ENCODE measurements at regions not wholly inside any gene's neighbourhood (a gene's known extent, or its start where the extent isn't known, plus 50 kb on each side); places are given as distances from the start of the nearest gene placed in this dataset.

DNA sequence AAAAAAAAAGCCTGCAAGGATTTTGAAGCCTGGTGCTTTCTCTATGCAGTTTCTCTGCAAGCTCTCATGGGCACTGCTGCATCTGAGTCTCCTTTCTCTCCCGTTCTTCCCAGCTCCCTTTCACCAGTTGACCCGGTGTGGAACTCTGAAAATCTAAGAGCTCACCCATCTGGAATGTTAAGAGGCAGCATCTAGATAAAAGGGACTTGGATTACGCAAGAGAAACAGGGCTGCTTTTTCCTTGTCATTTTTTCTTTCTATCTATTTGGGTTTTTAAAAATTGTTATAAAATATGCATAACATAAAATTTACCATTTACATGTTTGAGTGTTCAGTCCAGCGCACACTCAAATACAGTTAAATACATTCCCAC lies 95.2 kb upstream of the RPS6KA3 start:
- H3K4me2 ChIP-seq (ENCODE audit: low read length) = no peak overlapping the region
- H3K9me3 ChIP-seq (ENCODE audit: control insufficient read depth in 1 of 2, insufficient read depth in 1 of 2, low read depth in 1 of 2, low read length in 2 of 2) = no peaks in the 10 kb centered on the region
- CTCF ChIA-PET = no interaction called here
- ATAC-seq (no peak), DNase-seq (ENCODE audit: low read depth, low spot score) (no peak)
- intact Hi-C loops (cut with micrococcal nuclease) = no loop called here
- RAD21 ChIA-PET (ENCODE audit: low non-redundant PET in 1 of 2, low total read pairs in 2 of 2, uncharacterized antibody in 2 of 2, unreplicated experiment in 2 of 2) = no interaction called here
- H3K4me1 ChIP-seq (ENCODE audit: control insufficient read depth in 1 of 2, insufficient read depth in 2 of 2, low read length in 2 of 2) = no peaks in the 10 kb centered on the region
- TF ChIP-seq POLR2A (IDR thresholded peaks at IDR 0.05; ENCODE audit: borderline replicate concordance, extremely low read depth, insufficient read depth, insufficient read length) = no peak
- TF ChIP-seq EZH2 (IDR thresholded peaks at IDR 0.05) = no peak
- no peak for TF ChIP-seq JUND (IDR thresholded peaks at IDR 0.05)
- no peak for TF ChIP-seq EGR1 (IDR thresholded peaks at IDR 0.05; ENCODE audit: low read depth)
- no peak for TF ChIP-seq EZH2phosphoT487 (IDR thresholded peaks at IDR 0.05; ENCODE audit: borderline replicate concordance)
- TF ChIP-seq CBX3 (IDR thresholded peaks at IDR 0.05; ENCODE audit: low read depth) = no peak
- TF ChIP-seq SIN3A (IDR thresholded peaks at IDR 0.05; ENCODE audit: low read depth) = no peak
- TF ChIP-seq, protein P1, sequence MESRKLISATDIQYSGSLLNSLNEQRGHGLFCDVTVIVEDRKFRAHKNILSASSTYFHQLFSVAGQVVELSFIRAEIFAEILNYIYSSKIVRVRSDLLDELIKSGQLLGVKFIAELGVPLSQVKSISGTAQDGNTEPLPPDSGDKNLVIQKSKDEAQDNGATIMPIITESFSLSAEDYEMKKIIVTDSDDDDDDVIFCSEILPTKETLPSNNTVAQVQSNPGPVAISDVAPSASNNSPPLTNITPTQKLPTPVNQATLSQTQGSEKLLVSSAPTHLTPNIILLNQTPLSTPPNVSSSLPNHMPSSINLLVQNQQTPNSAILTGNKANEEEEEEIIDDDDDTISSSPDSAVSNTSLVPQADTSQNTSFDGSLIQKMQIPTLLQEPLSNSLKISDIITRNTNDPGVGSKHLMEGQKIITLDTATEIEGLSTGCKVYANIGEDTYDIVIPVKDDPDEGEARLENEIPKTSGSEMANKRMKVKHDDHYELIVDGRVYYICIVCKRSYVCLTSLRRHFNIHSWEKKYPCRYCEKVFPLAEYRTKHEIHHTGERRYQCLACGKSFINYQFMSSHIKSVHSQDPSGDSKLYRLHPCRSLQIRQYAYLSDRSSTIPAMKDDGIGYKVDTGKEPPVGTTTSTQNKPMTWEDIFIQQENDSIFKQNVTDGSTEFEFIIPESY (IDR thresholded peaks at IDR 0.05; ENCODE audit: extremely low read depth, insufficient replicate concordance, low read length) = no peak
- no peak for TF ChIP-seq TCF7L2 (IDR thresholded peaks at IDR 0.05; ENCODE audit: borderline replicate concordance, extremely low read depth, insufficient read depth, insufficient read length)
- no peak for TF ChIP-seq ELF1 (IDR thresholded peaks at IDR 0.05; ENCODE audit: borderline replicate concordance, low read depth)
- TF ChIP-seq ZNF274 (IDR thresholded peaks at IDR 0.05; ENCODE audit: low read depth, low read length) = no peak
- no peak for TF ChIP-seq CEBPB (IDR thresholded peaks at IDR 0.05; ENCODE audit: low read depth)
- no peak for TF ChIP-seq FOSL1 (IDR thresholded peaks at IDR 0.05; ENCODE audit: low read depth)
- TF ChIP-seq YY1 (IDR thresholded peaks at IDR 0.05; ENCODE audit: extremely low read depth, insufficient replicate concordance, low read depth, low read length) = no peak
- TF ChIP-seq, protein P2, sequence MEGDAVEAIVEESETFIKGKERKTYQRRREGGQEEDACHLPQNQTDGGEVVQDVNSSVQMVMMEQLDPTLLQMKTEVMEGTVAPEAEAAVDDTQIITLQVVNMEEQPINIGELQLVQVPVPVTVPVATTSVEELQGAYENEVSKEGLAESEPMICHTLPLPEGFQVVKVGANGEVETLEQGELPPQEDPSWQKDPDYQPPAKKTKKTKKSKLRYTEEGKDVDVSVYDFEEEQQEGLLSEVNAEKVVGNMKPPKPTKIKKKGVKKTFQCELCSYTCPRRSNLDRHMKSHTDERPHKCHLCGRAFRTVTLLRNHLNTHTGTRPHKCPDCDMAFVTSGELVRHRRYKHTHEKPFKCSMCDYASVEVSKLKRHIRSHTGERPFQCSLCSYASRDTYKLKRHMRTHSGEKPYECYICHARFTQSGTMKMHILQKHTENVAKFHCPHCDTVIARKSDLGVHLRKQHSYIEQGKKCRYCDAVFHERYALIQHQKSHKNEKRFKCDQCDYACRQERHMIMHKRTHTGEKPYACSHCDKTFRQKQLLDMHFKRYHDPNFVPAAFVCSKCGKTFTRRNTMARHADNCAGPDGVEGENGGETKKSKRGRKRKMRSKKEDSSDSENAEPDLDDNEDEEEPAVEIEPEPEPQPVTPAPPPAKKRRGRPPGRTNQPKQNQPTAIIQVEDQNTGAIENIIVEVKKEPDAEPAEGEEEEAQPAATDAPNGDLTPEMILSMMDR (IDR thresholded peaks at IDR 0.05 in 2 of 3, conservative IDR thresholded peaks at IDR 0.05 in 1 of 3; ENCODE audit: borderline replicate concordance in 1 of 3, insufficient read depth in 1 of 3, low read depth in 2 of 3, low read length in 2 of 3) = no peak
- no peak for TF ChIP-seq POLR2AphosphoS5 (IDR thresholded peaks at IDR 0.05; ENCODE audit: low read depth, low read length)
- H3K79me2 ChIP-seq (ENCODE audit: insufficient read depth, low read length) = no peaks in the 10 kb centered on the region
- BruUV-seq (replicated peaks) = no TSS peak
- no peak overlapping the region for H3K4me3 ChIP-seq (replicated peaks in 1 of 2; ENCODE audit: low read depth in 1 of 2, low read length in 2 of 2)
- H3K27ac ChIP-seq (ENCODE audit: low read depth, low read length) = no peak overlapping the region
- no peaks in the 10 kb centered on the region for H3K27me3 ChIP-seq (ENCODE audit: insufficient read depth, low read length)
- H3K9ac ChIP-seq (ENCODE audit: low read length) = no peak overlapping the region
- H3K9me2 ChIP-seq (ENCODE audit: insufficient read depth) = no peaks in the 10 kb centered on the region
- H3K36me3 ChIP-seq (ENCODE audit: control insufficient read depth in 1 of 2, insufficient read depth in 2 of 2, low read length in 2 of 2) = no peaks in the 10 kb centered on the region
- H4K20me1 ChIP-seq (ENCODE audit: insufficient read depth) = no peaks in the 10 kb centered on the region
- H2AFZ ChIP-seq (ENCODE audit: low read depth, low read length, poor library complexity, severe bottlenecking) = no peak overlapping the region
- POLR2A ChIA-PET = no interaction called here
